GM13977 (cell line): ENCODE measurements at regions not wholly inside any gene's neighbourhood (a gene's known extent, or its start where the extent isn't known, plus 50 kb on each side); places are given as distances from the start of the nearest gene placed in this dataset.
A peak's percentile ranks its signal among the peaks of the same experiment; 100 is the strongest.
"Not testable (repeated sequence)": the region's sequence is repeated elsewhere in the genome, so short reads cannot be mapped to it uniquely, and the experiment has no call there.

Experiments used
- DNase-seq: peaks from one replicate; pipeline ENCODE4 v3.0.0; 2012; ENCODE audit warnings: low spot score
- CTCF ChIP-seq: IDR thresholded peaks from 2 replicates; pipeline ENCODE4 v1.5.1; 2012; ENCODE audit warnings: mild to moderate bottlenecking, control low read depth; ENCODE audit not compliant: insufficient read depth; ENCODE audit errors: extremely low read depth, missing control alignments
- in situ Hi-C: fragments of 300-500 bp; cut with MboI; formaldehyde crosslinking; loops from one replicate; pipeline ENCODE4 v1.12.0; 2022; ENCODE audit warnings: low sequenced_read_pairs, low pct_unique_long_range_greater_than_20kb, mixed read lengths, inconsistent platforms; ENCODE audit not compliant: unreplicated experiment

GRCh38 chr1:178607718-178608408 lies 95.0 kb downstream of the TEX35 start:
- TF ChIP-seq CTCF: no peak
- in situ Hi-C loops: no loop called here
- peak; percentile 52 for DNase-seq

DNA sequence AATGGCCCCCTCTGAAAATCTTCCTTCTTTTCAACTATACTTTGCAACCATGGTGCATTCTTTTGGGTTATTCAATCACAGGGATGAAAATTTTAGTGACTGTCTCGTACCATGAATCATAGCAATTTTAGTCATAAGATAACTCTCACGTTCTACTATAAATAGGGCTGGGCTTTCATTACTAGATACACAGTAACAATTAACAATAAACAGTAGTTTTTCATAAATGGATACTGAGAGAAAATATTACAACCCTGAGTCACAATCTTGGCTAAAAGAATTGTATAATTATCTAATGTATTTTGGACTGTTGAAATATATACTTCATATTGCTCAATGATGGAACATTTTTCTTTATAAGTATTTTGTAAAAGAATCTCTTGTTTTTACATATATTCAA lies 96.1 kb downstream of the TEX35 start:
- no peak for TF ChIP-seq CTCF
- in situ Hi-C loops: no loop called here
- DNase-seq: no peak

- in situ Hi-C loops, DNase-seq: not testable (repeated sequence)
Measured at GRCh38 chr1:178610690-178611410, 97.9 kb downstream of the TEX35 start.

DNA sequence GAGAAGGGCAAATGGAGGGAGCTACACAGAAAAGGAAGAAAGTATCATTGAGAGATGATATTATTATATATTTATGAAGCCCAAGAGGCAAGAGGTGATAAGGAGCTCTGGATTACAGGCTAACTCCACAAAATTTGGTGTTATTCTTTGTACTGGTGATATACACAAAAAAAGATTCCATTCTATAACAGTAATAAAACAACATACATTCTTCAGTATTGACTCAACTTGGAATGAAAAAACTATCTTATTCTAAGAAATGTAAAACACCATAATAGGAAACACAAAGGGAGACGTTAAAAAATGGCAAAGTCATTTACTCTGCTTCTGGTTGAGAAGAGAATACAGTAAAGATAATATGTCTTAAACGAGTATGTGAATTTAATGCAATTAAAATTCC lies 99.4 kb downstream of the TEX35 start:
- in situ Hi-C loops: no loop called here
- no peak for DNase-seq
- TF ChIP-seq CTCF: no peak

DNA sequence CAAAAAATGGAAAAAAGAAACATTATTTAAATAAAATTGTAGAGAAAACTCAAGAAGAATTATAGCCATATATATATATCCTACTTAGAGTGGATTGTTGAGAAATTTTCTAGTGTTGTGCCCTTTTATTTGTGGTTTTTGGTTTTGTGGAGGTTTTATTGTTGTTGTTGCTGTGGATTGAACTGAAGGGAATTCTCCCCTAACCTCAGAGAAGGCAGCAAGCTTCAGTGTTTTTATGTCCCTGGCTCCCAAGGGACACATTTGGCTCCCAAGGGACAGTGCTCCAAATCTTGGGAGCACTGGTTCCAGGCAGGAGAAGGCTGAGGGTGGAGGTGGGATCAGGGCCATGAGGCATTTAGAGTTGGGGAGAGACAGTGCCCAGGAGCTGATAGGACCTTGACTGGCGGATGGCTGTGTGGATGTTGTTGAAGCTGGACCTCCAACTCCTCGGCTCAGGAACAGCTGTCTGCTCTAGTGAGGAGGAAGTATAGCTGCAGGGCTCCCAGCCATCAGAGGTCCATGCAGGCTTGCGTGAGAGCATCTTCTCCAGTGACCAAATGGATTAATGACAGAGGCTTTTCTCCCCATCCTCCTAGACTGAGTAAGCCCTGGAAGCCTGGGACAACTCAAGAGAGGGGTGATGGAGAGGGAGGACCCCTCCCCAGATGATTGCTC lies 100.5 kb downstream of the TEX35 start:
- no peak for DNase-seq
- in situ Hi-C loops: no loop called here
- TF ChIP-seq CTCF: no peak

DNA sequence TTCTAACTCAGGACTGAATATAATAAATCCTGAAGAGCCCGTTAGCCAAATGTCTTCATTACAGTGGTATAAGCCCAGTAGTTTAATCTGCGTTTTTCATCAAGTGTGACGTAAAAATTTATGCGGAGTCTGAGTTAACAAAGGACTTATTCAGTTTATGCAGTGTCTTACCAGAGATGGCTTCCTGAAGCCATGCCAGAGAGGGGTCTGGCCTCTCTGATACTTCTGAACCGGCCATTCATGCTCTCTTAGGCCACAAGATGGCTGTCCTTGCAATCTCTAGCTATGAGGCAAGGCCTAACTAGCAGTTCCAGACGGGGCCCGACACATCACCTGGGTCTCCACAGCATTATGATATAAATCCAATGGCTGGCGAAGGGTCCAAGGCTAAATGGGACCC lies 101.4 kb downstream of the TEX35 start:
- no peak for DNase-seq
- no peak for TF ChIP-seq CTCF
- in situ Hi-C loops: no loop called here
